Sigmoid colon (tissue), 6 donors: ENCODE measurements at regions not wholly inside any gene's neighbourhood (a gene's known extent, or its start where the extent isn't known, plus 50 kb on each side); places are given as distances from the start of the nearest gene placed in this dataset.

Experiments
- DNase-seq: peaks from one replicate; pipeline ENCODE4 v3.0.0-alpha.2; 2019
- H3K27ac ChIP-seq, 4 donors: fragments of 200-600 bp; sonication (generic); one replicate each; pipeline ENCODE4 v1.5.1; 2016 to 2019; ENCODE audit warnings: mild to moderate bottlenecking in 1 of 4
- H3K27me3 ChIP-seq, 3 donors: fragments of 200-600 bp; sonication (generic); one replicate each; pipeline ENCODE4 v1.5.1; 2019; ENCODE audit warnings: mild to moderate bottlenecking in 1 of 3
- H3K36me3 ChIP-seq, 4 donors: fragments of 200-600 bp; sonication (generic); one replicate each; pipeline ENCODE4 v1.5.1; 2016 to 2019
- H3K4me1 ChIP-seq, 4 donors: fragments of 200-600 bp; sonication (generic); one replicate each; pipeline ENCODE4 v1.5.1; 2017 to 2019
- H3K4me3 ChIP-seq, 4 donors: fragments of 200-600 bp; sonication (generic); one replicate each; pipeline ENCODE4 v1.5.1; 2017 to 2019; ENCODE audit warnings: mild to moderate bottlenecking in 2 of 4, moderate library complexity in 1 of 4
- H3K9me3 ChIP-seq, 4 donors: fragments of 200-600 bp in 3 of 4; sonication (generic) in 3 of 4; one replicate each; pipeline versions ENCODE4 v1.5.1 to v1.6.1; 2013 to 2019
- CTCF ChIP-seq, 4 experiments: fragments of 450-650 bp in 3 of 4; fragments of 200-600 bp in 1 of 4; IDR thresholded peaks; one replicate each; pipeline ENCODE4 v1.5.1; 2016 to 2019; ENCODE audit warnings: antibody characterized with exemption in 4 of 4, mild to moderate bottlenecking in 3 of 4, moderate library complexity in 2 of 4
- EP300 ChIP-seq, 4 donors: sonication (generic); formaldehyde crosslinking; IDR thresholded peaks; one replicate each; pipeline ENCODE4 v1.6.1; 2017; ENCODE audit warnings: antibody characterized with exemption in 4 of 4
- POLR2A ChIP-seq, 2 donors: fragments of 450-650 bp; IDR thresholded peaks; one replicate each; pipeline ENCODE4 v1.6.1; 2016; ENCODE audit warnings: antibody characterized with exemption in 2 of 2, mild to moderate bottlenecking in 2 of 2, moderate library complexity in 2 of 2
- POLR2AphosphoS5 ChIP-seq, 4 donors: sonication (generic); formaldehyde crosslinking; IDR thresholded peaks; one replicate each; pipeline ENCODE4 v1.6.1; 2017; ENCODE audit warnings: antibody characterized with exemption in 4 of 4
- WGBS, 2 donors: extraction: QIAGEN DNeasy Blood & Tissue Kit; methylation state at CpG; one replicate each; pipeline ENCODE4 v1.1.7; 2013; 5-methylcytosine and 5-hydroxymethylcytosine counted together
- intact Hi-C: fragments of 100-400 bp; cut with DNase I; formaldehyde crosslinking; loops from one replicate; pipeline ENCODE4 v1.15.1; 2023
- small RNA-seq, 3 donors: library from RNA; depleted of rRNA; stranded (forward); fragments of <200 nt; gene quantifications; one replicate each; pipeline ENCODE3, GENCODE V24; 2016
- donor health status: healthy with polysubstance abuse.
- donor health status: healthy.

- Histone ChIP-seq H3K27me3 (no peaks in the 10 kb centered on the region), H3K4me1 (peaks cover 0 to 11% (median 5%) of the 10 kb centered on the region in 4 donors), H3K9me3 (no peaks in the 10 kb centered on the region), H3K4me3 (no peak overlapping the region), H3K27ac (no peak overlapping the region), H3K36me3 (no peaks in the 10 kb centered on the region)
- intact Hi-C loops = loop anchor here (5.0 kb wide), 1 partner anchor 130 kb away; no protein-coding TSS in a partner anchor
- WGBS, 2 donors = 84 to 85% methylated on average over 1 of the region's 1 CpG
- no peak for DNase-seq
- TF ChIP-seq EP300 (IDR thresholded peaks at IDR 0.05) (no peak), POLR2AphosphoS5 (IDR thresholded peaks at IDR 0.05) (no peak), CTCF (IDR thresholded peaks at IDR 0.05) (no peak), POLR2A (IDR thresholded peaks at IDR 0.05) (no peak)
Measured at GRCh38 chr12:48422060-48422459, 50.3 kb upstream of the ANP32D start.

Small RNA genes lying in the stretch of these regions (small RNA-seq; reads per million reads assigned to genes)
- 0 reads per million in 3 donors for gene OR8S21P
